ENCODE measurements at regions not wholly inside any gene's neighbourhood (a gene's known extent, or its start where the extent isn't known, plus 50 kb on each side); places are given as distances from the start of the nearest gene placed in this dataset.

GRCh38 chr7:36794689-36795088 lies 70.4 kb upstream of the AOAH start (continued):
- TF ChIP-seq PRDM10 (CRISPR knock-in tag; IDR thresholded peaks at IDR 0.05; ENCODE audit: low read depth): peak; percentile 69; the same call in 1 of the 2 replicates
- TF ChIP-seq ZNF317 (CRISPR knock-in tag; IDR thresholded peaks at IDR 0.05): no peak
- peak; percentile 22; the same call in 1 of the 2 replicates for TF ChIP-seq ZNF350 (CRISPR knock-in tag; IDR thresholded peaks at IDR 0.05; ENCODE audit: borderline replicate concordance, low read depth)
- peak; percentile 43; the same call in 1 of the 2 replicates for TF ChIP-seq HDAC2 (CRISPR knock-in tag; IDR thresholded peaks at IDR 0.05)
- TF ChIP-seq, protein P1, sequence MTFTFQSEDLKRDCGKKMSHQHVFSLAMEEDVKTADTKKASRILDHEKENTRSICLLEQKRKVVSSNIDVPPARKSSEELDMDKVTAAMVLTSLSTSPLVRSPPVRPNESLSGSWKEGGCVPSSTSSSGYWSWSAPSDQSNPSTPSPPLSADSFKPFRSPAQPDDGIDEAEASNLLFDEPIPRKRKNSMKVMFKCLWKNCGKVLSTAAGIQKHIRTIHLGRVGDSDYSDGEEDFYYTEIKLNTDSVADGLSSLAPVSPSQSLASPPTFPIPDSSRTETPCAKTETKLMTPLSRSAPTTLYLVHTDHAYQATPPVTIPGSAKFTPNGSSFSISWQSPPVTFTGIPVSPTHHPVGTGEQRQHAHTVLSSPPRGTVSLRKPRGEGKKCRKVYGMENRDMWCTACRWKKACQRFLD (CRISPR knock-in tag; IDR thresholded peaks at IDR 0.05; ENCODE audit: borderline replicate concordance): 0 out of 2 replicates have a peak, but pooled peaks have one; percentile 43
- no peak for TF ChIP-seq TP53 (CRISPR knock-in tag; conservative IDR thresholded peaks at IDR 0.05)
- TF ChIP-seq RAD51 (IDR thresholded peaks at IDR 0.05; ENCODE audit: borderline replicate concordance): no peak
- TF ChIP-seq HMG20A (CRISPR knock-in tag; IDR thresholded peaks at IDR 0.05; ENCODE audit: borderline replicate concordance): peak; percentile 10; the same call in 1 of the 2 replicates
- peak; percentile 32; the same call in 1 of the 2 replicates for TF ChIP-seq RXRB (CRISPR knock-in tag; IDR thresholded peaks at IDR 0.05; ENCODE audit: borderline replicate concordance)
- TF ChIP-seq PRDM4 (CRISPR knock-in tag; IDR thresholded peaks at IDR 0.05; ENCODE audit: borderline replicate concordance): no peak
- no peak for TF ChIP-seq ZNF552 (CRISPR knock-in tag; IDR thresholded peaks at IDR 0.05; ENCODE audit: borderline replicate concordance)
- 0 out of 2 replicates have a peak, but pooled peaks have one; percentile 40 for TF ChIP-seq WIZ (CRISPR knock-in tag; IDR thresholded peaks at IDR 0.05)
- TF ChIP-seq, protein P2, sequence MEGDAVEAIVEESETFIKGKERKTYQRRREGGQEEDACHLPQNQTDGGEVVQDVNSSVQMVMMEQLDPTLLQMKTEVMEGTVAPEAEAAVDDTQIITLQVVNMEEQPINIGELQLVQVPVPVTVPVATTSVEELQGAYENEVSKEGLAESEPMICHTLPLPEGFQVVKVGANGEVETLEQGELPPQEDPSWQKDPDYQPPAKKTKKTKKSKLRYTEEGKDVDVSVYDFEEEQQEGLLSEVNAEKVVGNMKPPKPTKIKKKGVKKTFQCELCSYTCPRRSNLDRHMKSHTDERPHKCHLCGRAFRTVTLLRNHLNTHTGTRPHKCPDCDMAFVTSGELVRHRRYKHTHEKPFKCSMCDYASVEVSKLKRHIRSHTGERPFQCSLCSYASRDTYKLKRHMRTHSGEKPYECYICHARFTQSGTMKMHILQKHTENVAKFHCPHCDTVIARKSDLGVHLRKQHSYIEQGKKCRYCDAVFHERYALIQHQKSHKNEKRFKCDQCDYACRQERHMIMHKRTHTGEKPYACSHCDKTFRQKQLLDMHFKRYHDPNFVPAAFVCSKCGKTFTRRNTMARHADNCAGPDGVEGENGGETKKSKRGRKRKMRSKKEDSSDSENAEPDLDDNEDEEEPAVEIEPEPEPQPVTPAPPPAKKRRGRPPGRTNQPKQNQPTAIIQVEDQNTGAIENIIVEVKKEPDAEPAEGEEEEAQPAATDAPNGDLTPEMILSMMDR (CRISPR knock-in tag; IDR thresholded peaks at IDR 0.05): peak; percentile 62
- no peak for TF ChIP-seq ZNF292 (CRISPR knock-in tag; IDR thresholded peaks at IDR 0.05; ENCODE audit: borderline replicate concordance, low read depth)
- TF ChIP-seq ZNF329 (CRISPR knock-in tag; IDR thresholded peaks at IDR 0.05; ENCODE audit: low read depth): no peak
- TF ChIP-seq CCDC6 (CRISPR knock-in tag; IDR thresholded peaks at IDR 0.05): no peak
- 0 out of 2 replicates have a peak, but pooled peaks have one; percentile 31 for TF ChIP-seq MIXL1 (CRISPR knock-in tag; IDR thresholded peaks at IDR 0.05)
- TF ChIP-seq MTF2 (CRISPR knock-in tag; IDR thresholded peaks at IDR 0.05; ENCODE audit: borderline replicate concordance): no peak
- TF ChIP-seq TFAP4 (IDR thresholded peaks at IDR 0.05; ENCODE audit: borderline replicate concordance, low read depth): peak; percentile 58; the same call in 1 of the 2 replicates
- TF ChIP-seq DNMT1 (CRISPR knock-in tag; IDR thresholded peaks at IDR 0.05): no peak
- TF ChIP-seq GZF1 (CRISPR knock-in tag; IDR thresholded peaks at IDR 0.05): no peak

All from HepG2 (cell line).